Stimulated activated CD4-positive, alpha-beta T cell treated with anti-CD3 and anti-CD28 coated beads, Interleukin-1b, Interleukin-23, amount 100 ng/mL, for 24 hours (primary cell): ENCODE measurements at regions not wholly inside any gene's neighbourhood (a gene's known extent, or its start where the extent isn't known, plus 50 kb on each side); places are given as distances from the start of the nearest gene placed in this dataset.

Experiments
- DNase-seq, 4 experiments: peaks; one replicate each; pipeline ENCODE4 v3.0.0-alpha.2; 2020; ENCODE audit warnings: low read depth in 4 of 4, low spot score in 1 of 4

- DNase-seq, result no peak
Measured at GRCh38 chr21:27614231-27614630, 647.3 kb upstream of the ADAMTS5 start.

GRCh38 chr21:27606422-27606821, 639.5 kb upstream of the ADAMTS5 start:
- DNase-seq, result no peak

GRCh38 chr21:27596196-27596595, 629.3 kb upstream of the ADAMTS5 start:
- no peak for DNase-seq

DNA sequence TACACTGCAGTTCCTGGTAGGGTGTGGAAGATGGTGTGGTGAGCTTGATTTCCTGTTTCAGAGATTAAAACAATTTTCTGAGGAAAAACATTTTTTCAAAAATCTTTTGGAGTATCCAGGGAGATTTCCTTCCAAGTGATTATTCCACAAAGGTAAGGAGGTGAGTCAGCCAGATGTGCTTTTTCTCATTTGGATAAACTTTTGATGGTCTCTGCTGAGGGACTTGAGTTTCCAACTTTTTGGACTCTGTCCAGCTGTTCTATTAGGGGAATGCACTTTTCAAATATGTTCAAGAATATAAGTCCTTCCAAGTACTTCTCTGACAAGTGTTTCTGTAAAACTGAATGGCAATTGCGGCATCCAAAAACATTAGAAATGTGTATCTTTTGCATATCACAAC, 628.8 kb upstream of the ADAMTS5 start:
- DNase-seq, result no peak

- no peak for DNase-seq
Measured at GRCh38 chr21:27590271-27590670, 623.4 kb upstream of the ADAMTS5 start.

DNA sequence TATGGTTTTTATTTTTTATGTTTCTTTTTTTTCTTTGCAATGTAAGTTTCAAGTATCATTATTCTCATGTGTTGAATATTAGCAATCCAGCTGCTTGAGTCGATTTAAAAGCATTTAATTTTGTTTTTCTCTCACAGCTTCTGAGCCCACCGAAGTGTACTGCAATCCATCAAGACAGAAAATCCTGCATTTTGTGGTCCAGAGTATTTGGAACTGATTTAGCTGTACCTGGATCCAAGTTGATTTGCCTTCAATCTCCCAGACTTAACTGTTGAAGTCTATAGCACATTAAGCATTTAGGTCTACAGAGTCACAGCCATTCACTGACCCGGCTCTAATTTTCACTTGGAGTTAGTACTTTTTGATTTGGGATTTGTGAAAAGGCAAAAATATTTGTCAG, 622.9 kb upstream of the ADAMTS5 start:
- DNase-seq, result no peak

DNA sequence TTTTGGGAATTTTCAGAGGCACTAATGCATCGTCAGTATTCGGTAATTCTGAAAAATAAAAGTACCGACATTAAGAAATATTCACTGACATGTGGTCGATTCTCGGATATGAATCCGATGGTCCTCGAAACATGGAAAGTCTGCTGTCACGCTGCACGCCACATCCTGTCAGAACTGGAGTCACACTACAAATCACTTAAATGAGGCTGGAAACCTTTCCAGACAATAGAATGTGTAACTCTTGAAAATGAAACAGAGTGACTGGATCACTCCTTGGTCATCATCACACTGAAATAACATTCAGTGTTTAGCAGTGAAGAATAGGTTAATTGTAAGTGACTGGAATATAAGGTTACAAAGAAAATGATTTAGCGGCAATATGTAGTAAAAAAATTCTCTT, 620.1 kb upstream of the ADAMTS5 start:
- no peak for DNase-seq

DNA sequence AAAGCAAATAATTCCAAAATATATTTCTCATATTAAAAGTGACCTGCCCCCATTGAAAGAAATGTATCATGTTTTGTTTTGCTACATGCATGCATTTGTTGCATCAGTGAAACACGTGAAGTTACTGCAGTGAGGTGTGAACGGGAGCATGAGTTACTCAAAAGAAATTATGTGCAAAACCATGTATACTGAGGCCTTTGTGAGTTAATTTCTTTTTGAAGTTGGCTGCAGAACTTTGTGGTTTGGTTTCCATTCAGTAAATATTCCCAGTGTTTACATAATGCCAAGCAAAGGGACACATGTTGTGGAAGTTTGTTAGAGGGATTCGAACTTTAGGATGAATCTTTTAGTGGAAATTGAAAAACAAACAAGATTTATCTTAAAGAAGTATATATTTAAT, 619.4 kb upstream of the ADAMTS5 start:
- no peak for DNase-seq

- DNase-seq, result no peak
Measured at GRCh38 chr21:27584256-27584655, 617.4 kb upstream of the ADAMTS5 start.

- DNase-seq, result no peak
Measured at GRCh38 chr21:27582948-27583430, 616.1 kb upstream of the ADAMTS5 start.

DNA sequence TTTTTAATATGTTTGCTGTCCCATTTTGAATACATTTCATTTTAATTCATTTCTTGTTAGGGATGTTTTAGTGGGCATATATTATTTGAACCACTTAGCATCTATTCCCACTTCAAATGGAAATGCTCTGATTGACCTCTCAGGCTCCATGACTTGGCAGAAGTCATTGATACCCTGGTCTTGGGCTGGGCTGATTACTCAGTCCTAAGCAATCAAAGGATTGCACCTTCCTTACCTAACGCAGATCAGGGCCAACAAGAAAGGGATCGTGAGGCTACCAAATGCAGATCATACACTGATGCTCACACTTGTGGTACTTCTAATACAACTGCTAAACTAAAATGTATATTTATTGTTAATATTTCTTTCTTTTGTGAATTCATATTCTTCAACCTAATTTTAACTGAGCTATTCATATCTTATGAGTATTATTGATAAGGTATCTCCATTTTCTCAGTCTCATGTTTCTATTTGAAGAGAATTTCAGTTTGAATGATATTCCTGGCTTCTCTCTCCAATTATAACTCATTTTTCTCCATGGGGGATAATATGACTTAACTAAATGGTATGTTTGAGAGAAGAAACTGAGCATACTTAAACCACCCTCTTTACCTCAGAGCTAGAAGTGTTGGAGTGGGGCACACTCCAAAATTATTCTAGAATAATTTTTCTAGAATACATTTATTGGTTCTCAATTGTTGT, 615.5 kb upstream of the ADAMTS5 start:
- no peak for DNase-seq

DNA sequence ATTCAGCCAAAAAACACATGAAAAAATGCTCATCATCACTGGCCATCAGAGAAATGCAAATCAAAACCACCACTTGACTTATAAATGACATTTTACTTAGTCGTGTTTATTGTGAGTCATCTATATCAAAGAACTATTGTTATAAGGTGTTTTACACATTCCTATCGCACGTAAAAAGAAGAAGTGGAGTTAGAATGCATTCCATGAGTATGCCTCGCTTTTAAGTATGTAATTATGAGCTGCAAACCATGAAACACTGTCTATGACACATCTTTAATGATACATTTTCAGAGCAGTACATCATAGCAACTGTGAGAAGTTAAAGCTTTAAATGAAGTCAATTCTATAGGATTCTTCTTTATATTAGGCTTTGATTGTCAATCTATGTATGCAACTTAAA, 614.3 kb upstream of the ADAMTS5 start:
- DNase-seq, result no peak

- no peak for DNase-seq
Measured at GRCh38 chr21:27580276-27580675, 613.4 kb upstream of the ADAMTS5 start.

DNA sequence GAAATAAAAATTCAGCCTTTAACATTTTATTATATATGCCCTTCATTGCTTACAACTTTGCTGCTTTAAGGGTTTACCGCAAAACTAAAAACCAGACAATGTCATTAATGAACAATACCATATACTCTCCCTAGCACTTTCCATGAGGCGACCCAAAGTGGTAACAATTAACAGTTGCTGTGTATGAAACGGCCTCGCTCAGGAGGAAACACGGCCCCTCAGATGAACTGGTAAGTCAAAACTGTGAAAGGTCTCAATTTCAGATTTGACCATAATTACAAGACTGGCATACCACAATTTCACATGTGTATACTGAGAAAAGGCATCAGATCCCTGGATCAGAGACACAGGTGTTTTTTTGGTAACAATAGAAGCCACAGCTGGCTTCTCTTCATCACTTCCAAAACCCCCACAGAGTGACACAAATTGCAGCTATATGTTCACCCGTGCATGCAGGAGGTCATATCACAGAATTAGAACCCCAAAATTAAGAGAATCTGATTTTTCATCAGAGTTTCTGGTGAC, 611.9 kb upstream of the ADAMTS5 start:
- no peak for DNase-seq

- no peak for DNase-seq
Measured at GRCh38 chr21:27572696-27573095, 605.8 kb upstream of the ADAMTS5 start.

- DNase-seq, result no peak
Measured at GRCh38 chr21:27571706-27572105, 604.8 kb upstream of the ADAMTS5 start.

- DNase-seq, result no peak
Measured at GRCh38 chr21:27570306-27570868, 603.5 kb upstream of the ADAMTS5 start.

GRCh38 chr21:27569831-27570230, 602.9 kb upstream of the ADAMTS5 start:
- DNase-seq, result no peak

DNA sequence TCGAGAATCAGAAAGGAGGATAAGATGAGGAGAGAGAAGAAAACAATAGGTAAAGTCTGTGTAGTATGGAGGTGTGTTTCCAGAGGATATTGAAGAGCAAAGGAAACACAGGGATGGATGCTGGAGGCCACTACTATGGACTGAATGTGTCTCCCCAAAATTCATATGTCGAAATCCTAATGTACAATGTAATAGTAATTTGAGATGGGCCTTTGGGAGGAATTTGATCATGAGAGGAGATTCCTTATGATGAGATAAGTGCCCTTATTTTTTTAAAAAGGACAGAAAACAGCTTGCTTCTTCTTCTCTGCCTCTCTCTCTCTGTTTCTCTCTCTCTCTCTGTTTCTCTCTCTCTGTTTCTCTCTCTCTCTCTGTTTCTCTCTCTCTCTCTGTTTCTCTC, 602.2 kb upstream of the ADAMTS5 start:
- DNase-seq, result no peak

- no peak for DNase-seq
Measured at GRCh38 chr21:27567381-27567780, 600.5 kb upstream of the ADAMTS5 start.

GRCh38 chr21:27566521-27566920, 599.6 kb upstream of the ADAMTS5 start:
- no peak for DNase-seq

DNA sequence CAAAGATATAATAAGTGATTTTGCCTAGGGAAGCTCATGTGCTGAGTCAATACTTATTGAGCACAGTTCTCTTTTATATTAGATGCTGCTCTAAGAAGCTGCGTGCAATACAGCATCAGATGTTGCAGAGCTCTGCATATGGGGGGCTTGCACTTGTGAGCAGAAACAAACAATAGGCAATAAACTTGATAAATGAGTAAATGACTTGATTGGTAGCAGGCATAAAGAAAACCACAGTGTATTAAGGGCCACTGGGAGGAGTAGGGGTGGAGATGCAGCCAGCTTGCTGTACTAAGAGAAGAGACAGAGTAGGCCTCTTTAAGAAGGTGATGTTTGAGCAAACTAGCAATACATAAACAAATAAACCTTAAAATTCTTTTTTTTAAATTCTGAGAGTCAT, 598.5 kb upstream of the ADAMTS5 start:
- no peak for DNase-seq
